Stimulated activated CD4-positive, alpha-beta T cell treated with anti-CD3 and anti-CD28 coated beads, Interleukin-12 subunit alpha, Interleukin-12 subunit beta, amount 100 ng/mL, for 48 hours (primary cell): ENCODE measurements at regions not wholly inside any gene's neighbourhood (a gene's known extent, or its start where the extent isn't known, plus 50 kb on each side); places are given as distances from the start of the nearest gene placed in this dataset.
"Not testable (repeated sequence)": the region's sequence is repeated elsewhere in the genome, so short reads cannot be mapped to it uniquely, and the experiment has no call there.

Experiments
- DNase-seq, 3 donors: peaks; one replicate each; pipeline ENCODE4 v3.0.0-alpha.2; 2020; ENCODE audit warnings: low read depth in 2 of 3, low spot score in 1 of 3

GRCh38 chr1:232422098-232422497 lies 207.8 kb downstream of the SIPA1L2 start:
- DNase-seq, result no peak

- DNase-seq, result no peak
Measured at GRCh38 chr1:232421143-232421796, 208.7 kb downstream of the SIPA1L2 start.

DNA sequence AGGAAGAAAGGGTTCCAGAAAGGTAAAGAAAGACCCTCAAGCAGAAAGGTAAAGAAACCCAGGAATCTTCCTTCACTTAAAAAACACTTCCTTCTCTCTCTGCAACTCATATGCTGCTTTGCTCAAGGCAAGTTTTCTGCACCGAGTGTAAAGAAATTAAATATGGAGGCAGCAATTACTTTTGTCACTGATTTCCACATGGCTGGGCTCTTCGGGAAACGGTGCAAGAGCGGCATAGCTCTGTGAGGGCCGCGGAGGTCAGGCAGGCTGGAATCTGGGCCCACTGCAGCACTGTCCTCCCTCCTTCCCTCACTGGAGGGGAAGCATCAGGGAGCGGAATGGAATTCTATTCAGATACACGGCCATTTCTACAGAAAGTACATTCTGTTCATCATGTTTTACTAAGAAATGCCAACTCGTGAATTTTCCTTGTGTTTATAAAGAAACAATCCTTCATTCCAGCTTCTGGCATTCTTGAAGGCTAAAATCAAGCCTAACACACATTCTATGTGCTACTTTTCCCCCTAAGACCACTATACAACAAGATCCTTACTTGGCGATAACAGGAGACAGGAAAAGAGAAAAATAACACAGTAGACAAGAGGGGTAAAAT lies 212.2 kb downstream of the SIPA1L2 start:
- no peak for DNase-seq

GRCh38 chr1:232416026-232416568 lies 213.8 kb downstream of the SIPA1L2 start:
- DNase-seq, result no peak

- not testable (repeated sequence) for DNase-seq
Measured at GRCh38 chr1:232415481-232415880, 214.5 kb downstream of the SIPA1L2 start.

DNA sequence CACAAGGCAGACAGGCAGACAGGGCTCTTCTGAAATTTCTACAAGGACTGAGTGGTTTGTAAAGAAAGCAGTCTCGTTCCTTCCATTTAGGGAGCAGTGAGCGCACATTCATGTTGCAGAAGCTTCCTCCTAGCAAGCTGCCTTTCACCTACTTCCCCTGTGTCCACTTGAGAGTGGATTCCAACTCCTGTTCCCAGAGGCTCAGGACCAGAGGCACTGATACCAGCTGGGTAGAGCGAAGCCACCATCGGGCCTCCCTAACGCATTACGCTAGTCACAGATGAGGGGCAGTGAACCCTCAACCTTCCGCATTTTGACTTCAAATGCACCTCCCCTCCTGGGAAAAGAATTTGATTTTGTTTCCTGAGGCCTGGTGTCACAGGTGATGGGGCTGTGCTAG lies 215.8 kb downstream of the SIPA1L2 start:
- DNase-seq, result no peak

DNA sequence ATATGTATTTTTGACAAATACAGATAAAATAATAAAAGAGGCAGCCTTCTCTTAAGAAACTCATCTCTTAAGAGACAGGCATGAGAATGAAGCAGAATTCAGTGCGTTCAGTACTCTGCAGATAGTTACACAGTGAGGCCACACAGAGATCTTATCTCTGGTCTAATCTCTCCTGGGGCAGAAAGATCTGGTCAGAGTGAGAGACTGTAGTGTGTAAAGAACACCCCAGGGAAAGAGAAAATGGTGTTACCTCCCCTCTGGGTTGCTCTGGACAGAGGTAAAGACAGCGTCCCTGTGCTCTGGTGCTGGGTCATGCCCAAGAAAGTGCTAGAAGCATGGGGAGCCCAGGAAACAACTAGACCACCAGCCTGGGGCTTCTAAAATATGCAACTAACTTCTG lies 216.3 kb downstream of the SIPA1L2 start:
- no peak for DNase-seq

GRCh38 chr1:232409584-232409983 lies 220.3 kb downstream of the SIPA1L2 start:
- no peak for DNase-seq

DNA sequence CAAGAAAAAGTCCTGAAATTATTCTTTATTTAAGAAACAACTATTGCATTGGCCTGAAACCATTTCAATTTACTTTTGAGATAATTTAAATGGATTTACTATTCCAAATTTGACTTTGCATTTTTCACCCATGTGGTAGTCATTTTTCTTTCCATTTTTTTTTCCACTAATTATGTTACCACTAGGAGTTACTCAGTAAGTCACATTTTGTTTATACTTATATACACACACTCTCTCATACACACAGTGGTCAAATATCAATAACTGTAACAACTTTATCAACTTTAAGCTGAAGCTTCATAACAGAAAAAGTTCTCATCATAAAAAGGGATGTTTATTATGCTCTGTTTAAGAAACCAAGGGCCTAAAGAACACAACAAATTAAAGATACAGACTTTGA lies 222.8 kb downstream of the SIPA1L2 start:
- no peak for DNase-seq

- no peak for DNase-seq
Measured at GRCh38 chr1:232405781-232406180, 224.2 kb downstream of the SIPA1L2 start.

- no peak for DNase-seq
Measured at GRCh38 chr1:232404981-232405731, 224.8 kb downstream of the SIPA1L2 start.

DNA sequence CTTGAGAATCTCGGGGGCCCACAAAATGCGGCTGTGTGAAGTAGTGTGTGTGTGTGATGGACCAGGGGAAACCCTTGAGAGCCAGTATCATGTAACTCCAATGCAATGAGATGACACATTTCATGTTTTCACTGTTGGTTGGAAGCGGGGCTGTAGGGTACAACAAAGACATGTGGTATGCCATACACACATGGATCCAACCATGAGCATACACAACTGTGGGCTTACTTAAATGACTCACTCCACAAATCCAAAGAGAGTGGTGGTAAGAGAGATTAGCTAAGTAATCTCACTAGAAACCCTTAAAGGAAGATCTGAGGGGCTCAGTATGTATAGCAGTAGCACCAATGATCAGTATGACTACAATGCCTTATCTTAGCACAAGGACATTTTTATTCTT lies 225.7 kb downstream of the SIPA1L2 start:
- DNase-seq, result no peak

DNA sequence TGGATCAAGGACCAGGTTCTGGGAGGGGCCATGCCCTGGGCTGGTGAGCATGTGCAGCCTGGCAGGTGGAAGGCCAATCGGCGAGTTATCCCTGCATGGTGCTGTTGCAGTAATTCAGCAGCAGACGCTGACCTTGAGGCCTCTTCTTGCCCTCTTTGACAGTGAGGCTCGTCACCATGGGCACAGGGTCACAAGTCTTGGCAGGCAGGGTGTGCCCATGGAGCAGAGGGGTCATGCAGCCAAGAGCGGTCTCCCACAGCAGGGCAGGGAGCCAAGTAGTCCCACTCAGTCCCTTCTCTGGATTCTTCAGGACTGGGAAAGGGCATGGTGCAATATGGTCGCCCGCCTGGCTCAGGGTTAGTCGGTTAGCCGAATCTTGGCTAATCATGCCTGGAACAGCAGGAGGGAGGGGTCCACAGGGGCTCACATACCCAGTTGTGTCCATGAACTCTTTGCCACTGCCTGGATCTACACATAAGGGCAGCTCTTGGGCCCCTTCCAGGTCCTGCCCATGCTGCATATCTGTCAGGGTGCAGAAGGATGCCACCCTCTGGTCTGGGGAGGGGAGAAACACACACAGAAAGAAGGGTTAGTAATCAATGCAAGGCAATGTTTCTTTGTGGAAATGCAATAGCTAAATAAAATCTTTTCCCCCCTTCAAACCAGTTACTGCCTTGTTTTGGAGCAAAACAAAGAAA lies 226.8 kb downstream of the SIPA1L2 start:
- no peak for DNase-seq

- DNase-seq, result no peak
Measured at GRCh38 chr1:232398823-232399222, 231.1 kb downstream of the SIPA1L2 start.

- DNase-seq, result no peak
Measured at GRCh38 chr1:232393444-232394146, 236.3 kb downstream of the SIPA1L2 start.

DNA sequence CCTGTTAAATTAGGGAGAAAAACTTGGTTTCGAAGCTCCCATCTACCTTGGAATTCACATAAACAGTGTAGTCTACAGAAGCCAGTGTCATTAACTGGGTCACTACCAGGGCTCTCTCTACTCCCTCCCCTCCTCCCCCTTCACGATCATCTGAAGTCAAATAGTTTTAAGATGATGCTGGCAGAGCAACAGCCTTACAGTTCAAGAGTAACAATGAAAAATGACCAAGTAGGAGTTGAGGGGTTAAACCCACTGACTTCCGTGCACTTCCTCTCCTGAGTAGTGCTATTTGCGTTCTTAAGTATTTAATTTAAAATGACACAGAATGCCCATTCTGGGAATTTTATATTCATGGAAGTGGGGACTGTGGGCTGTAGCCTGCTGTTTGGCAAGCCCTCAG lies 236.9 kb downstream of the SIPA1L2 start:
- DNase-seq, result no peak

DNA sequence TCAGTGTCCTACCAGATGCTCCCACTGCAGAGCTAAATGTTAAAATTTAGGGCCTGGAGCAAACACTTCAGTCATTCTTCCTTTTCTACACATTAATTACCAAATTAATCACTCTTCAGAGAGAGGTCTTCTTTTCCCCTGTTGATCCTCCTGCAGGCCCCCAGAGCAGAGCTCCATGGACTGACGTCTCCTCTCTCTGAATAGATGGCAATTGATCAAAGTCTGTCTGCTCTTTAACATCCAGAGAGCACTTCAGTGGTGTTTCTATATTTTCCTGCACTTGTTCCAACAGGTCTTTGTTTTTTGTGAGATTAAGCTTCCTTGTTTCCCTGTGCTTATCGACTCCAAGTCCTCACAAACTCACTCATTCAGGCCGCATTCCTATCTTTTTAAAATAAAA lies 239.3 kb downstream of the SIPA1L2 start:
- no peak for DNase-seq

GRCh38 chr1:232389744-232390143 lies 240.2 kb downstream of the SIPA1L2 start:
- no peak for DNase-seq

GRCh38 chr1:232388363-232388762 lies 241.6 kb downstream of the SIPA1L2 start:
- DNase-seq, result no peak

DNA sequence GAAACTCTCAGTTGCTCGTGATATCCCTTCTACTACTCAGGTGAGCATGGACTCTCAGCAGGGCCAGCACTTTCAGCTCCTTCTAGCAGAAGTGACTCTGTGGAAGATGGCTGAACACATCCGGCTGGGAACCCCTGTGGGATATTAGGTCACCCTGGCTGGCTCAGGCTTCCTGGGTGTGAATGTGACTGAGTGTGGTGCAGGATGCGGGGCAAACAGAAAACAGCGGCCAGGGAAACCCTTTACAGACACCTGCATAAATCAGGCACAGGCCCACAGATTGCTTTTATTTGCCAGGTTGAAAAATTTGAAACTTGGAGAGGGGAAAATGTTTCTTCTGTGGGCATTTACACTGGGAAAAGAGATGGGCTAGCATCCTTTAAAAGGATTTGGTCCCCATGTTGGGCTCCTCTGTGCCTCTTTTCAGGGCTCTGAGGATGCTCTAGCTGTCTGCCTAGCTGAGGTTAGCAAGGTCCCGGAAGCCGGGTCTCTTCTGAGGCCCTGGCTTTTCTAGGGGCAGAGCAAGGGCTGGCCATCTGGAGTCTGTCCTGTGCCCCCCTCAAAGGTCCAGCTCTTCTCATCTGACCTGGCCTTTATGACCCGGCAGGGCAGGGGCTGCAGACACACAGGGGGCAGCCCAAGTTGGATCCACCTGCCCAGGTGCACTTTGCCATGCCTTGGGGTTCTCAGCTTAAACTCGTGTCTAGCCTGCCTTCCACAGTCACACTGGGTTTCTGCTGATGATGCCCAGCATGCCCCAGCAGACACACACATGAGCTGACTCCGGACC lies 243.0 kb downstream of the SIPA1L2 start:
- no peak for DNase-seq
